RWPE2 (cell line): ENCODE measurements at regions not wholly inside any gene's neighbourhood (a gene's known extent, or its start where the extent isn't known, plus 50 kb on each side); places are given as distances from the start of the nearest gene placed in this dataset.

Experiments used
- ATAC-seq: fragments of 200-7000 bp; cut with Tn5 transposase; 3 replicates; pipeline ENCODE4 v1.9.1; 2021; ENCODE audit warnings: low read depth
- DNase-seq: peaks from one replicate; pipeline ENCODE4 v3.0.0-alpha.2; 2020; ENCODE audit warnings: low spot score
- H3K27ac ChIP-seq: fragments of 450-650 bp; 2 replicates; pipeline ENCODE4 v1.5.1; 2017; ENCODE audit warnings: mild to moderate bottlenecking; ENCODE audit not compliant: poor library complexity, severe bottlenecking
- H3K27me3 ChIP-seq: fragments of 250-450 bp; sonication (Bioruptor Pico); 2 replicates; pipeline ENCODE4 v1.5.1; 2021; ENCODE audit warnings: mild to moderate bottlenecking, moderate library complexity; ENCODE audit not compliant: insufficient read depth, poor library complexity, severe bottlenecking
- H3K36me3 ChIP-seq: fragments of 250-450 bp; sonication (Bioruptor Pico); 2 replicates; pipeline ENCODE4 v1.5.1; 2020; ENCODE audit warnings: low read depth, mild to moderate bottlenecking, moderate library complexity
- H3K4me1 ChIP-seq: fragments of 250-450 bp; sonication (Bioruptor Pico); 2 replicates; pipeline ENCODE4 v1.5.1; 2021; ENCODE audit warnings: mild to moderate bottlenecking, moderate library complexity; ENCODE audit not compliant: insufficient read depth, poor library complexity, severe bottlenecking
- H3K4me3 ChIP-seq: fragments of 250-450 bp; sonication (Bioruptor Pico); 2 replicates; pipeline ENCODE4 v1.5.1; 2021; ENCODE audit warnings: mild to moderate bottlenecking, moderate library complexity; ENCODE audit not compliant: severe bottlenecking
- H3K9me3 ChIP-seq: fragments of 250-450 bp; sonication (Bioruptor Pico); 2 replicates; pipeline ENCODE4 v1.5.1; 2021; ENCODE audit warnings: mild to moderate bottlenecking, moderate library complexity; ENCODE audit not compliant: severe bottlenecking
- TF ChIP-seq, protein P1 (sequence below): fragments of 450-650 bp; IDR thresholded peaks from one replicate; pipeline ENCODE4 v1.5.1; 2017; ENCODE audit warnings: mild to moderate bottlenecking, moderate library complexity; ENCODE audit not compliant: poor library complexity, severe bottlenecking

DNA sequence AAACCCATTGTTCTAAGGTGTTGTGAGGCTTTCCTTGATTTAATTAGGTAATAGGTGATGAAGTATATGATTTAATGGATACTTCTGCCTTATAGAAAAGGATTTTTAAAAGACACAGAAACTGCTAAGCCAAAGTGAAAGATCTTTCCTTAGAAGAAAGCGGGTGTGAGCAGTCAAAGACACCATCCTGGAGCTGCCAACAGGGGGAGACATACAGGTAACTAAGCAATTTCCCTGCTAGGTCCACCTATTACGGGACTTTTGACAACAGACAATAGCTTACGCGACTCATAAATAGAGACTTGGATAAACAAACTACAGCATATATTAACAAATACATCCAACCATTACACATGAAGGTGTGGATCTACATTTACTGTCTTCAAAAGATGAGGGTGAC lies 669.5 kb downstream of the SQOR start:
- no peaks in the 10 kb centered on the region for H3K9me3 ChIP-seq
- TF ChIP-seq, protein P1, sequence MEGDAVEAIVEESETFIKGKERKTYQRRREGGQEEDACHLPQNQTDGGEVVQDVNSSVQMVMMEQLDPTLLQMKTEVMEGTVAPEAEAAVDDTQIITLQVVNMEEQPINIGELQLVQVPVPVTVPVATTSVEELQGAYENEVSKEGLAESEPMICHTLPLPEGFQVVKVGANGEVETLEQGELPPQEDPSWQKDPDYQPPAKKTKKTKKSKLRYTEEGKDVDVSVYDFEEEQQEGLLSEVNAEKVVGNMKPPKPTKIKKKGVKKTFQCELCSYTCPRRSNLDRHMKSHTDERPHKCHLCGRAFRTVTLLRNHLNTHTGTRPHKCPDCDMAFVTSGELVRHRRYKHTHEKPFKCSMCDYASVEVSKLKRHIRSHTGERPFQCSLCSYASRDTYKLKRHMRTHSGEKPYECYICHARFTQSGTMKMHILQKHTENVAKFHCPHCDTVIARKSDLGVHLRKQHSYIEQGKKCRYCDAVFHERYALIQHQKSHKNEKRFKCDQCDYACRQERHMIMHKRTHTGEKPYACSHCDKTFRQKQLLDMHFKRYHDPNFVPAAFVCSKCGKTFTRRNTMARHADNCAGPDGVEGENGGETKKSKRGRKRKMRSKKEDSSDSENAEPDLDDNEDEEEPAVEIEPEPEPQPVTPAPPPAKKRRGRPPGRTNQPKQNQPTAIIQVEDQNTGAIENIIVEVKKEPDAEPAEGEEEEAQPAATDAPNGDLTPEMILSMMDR: peak; percentile 54
- H3K4me3 ChIP-seq: no peak overlapping the region
- H3K4me1 ChIP-seq: no peaks in the 10 kb centered on the region
- H3K36me3 ChIP-seq: no peaks in the 10 kb centered on the region
- H3K27ac ChIP-seq: no peak overlapping the region
- DNase-seq (no peak), ATAC-seq (no peak)
- H3K27me3 ChIP-seq: peaks cover 4% of the 10 kb centered on the region

DNA sequence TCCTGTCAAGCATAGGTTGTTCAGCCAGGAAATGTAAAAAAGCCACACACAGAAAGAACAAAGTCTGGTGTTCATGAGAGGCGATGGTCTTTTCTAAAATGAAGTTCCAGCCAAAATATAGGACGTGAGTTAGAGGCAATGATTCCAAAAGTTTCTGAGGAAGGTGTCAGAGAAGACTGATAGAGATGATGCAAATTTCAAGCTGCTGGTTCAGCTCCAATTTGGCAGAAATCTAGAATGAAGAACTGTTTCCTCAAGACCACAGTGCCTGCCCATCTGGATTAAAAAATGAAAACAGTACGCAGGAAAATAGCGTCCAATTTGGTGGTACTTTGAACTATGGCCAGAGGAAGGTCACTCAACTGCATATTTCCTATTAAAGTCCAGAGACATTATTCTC lies 672.9 kb downstream of the SQOR start:
- H3K4me1 ChIP-seq: no peaks in the 10 kb centered on the region
- H3K36me3 ChIP-seq: no peaks in the 10 kb centered on the region
- ATAC-seq (no peak), DNase-seq (no peak)
- no peak overlapping the region for H3K27ac ChIP-seq
- H3K9me3 ChIP-seq: no peaks in the 10 kb centered on the region
- H3K4me3 ChIP-seq: no peak overlapping the region
- TF ChIP-seq, protein P1: no peak
- peaks cover 4% of the 10 kb centered on the region for H3K27me3 ChIP-seq

DNA sequence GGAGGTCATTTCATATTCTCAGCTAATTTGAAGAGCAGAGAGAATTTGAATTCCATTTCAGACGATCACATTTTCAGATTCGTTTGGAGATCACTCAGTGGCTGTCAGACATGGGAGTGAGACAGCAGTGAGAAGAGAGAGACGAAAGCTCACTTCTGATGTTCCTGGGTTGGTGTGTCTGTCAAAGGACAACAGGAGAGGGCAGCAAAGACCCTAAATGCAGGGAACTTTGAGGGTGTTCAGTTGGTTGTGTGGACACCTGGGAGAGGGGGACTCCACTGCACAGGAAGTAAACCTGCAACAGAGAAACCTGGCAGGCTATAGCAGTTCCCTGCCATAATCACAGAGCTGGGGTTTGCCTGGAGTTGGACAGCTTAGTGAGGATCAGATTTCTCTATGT lies 675.1 kb downstream of the SQOR start:
- peaks cover 4% of the 10 kb centered on the region for H3K27me3 ChIP-seq
- TF ChIP-seq, protein P1: no peak
- H3K27ac ChIP-seq: no peak overlapping the region
- H3K4me3 ChIP-seq: no peak overlapping the region
- ATAC-seq (no peak), DNase-seq (no peak)
- H3K9me3 ChIP-seq: no peaks in the 10 kb centered on the region
- no peaks in the 10 kb centered on the region for H3K36me3 ChIP-seq
- no peaks in the 10 kb centered on the region for H3K4me1 ChIP-seq

- DNase-seq: no peak
- Histone ChIP-seq H3K27ac (no peak overlapping the region), H3K9me3 (no peaks in the 10 kb centered on the region), H3K36me3 (no peaks in the 10 kb centered on the region), H3K27me3 (peaks cover 4% of the 10 kb centered on the region), H3K4me1 (no peaks in the 10 kb centered on the region), H3K4me3 (no peak overlapping the region)
- peak; percentile 96 for ATAC-seq
- TF ChIP-seq, protein P1: peak; percentile 99
These were observed 677.4 kb downstream of the SQOR start for GRCh38 chr15:46312133-46312740.

GRCh38 chr15:46315434-46315833 lies 680.6 kb downstream of the SQOR start:
- Histone ChIP-seq H3K4me1 (no peaks in the 10 kb centered on the region), H3K36me3 (no peaks in the 10 kb centered on the region), H3K27me3 (peaks cover 4% of the 10 kb centered on the region), H3K4me3 (no peak overlapping the region), H3K9me3 (no peaks in the 10 kb centered on the region), H3K27ac (no peak overlapping the region)
- TF ChIP-seq, protein P1: no peak
- DNase-seq (no peak), ATAC-seq (no peak)
